GM18526 (cell line): ENCODE measurements at regions not wholly inside any gene's neighbourhood (a gene's known extent, or its start where the extent isn't known, plus 50 kb on each side); places are given as distances from the start of the nearest gene placed in this dataset.

Experiments
- POLR2A ChIP-seq: IDR thresholded peaks from 3 replicates; pipeline ENCODE4 v1.6.1; 2011; ENCODE audit not compliant: insufficient read length; ENCODE audit errors: extremely low read depth

DNA sequence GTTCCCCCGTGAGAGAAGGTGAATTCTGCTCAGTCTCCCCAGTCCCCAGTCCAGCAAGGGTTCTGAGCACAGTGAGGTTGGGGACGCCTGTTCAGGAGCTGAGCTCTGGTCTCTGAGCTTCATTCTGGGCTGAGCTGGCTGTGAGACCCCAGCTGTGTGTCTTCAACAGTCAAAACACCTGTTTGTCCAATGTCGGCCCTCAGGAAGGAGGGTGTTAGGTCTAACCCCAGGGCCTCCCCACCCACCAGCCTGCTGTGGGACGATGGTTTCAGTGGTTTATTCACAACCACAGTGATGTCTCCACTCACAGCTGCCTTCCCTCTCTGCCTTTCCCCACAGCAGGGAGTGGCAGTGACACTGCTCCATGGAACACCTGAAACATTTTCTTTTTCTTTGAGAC is 1282.9 kb downstream of the TBC1D22A start:
- TF ChIP-seq POLR2A, result no peak

DNA sequence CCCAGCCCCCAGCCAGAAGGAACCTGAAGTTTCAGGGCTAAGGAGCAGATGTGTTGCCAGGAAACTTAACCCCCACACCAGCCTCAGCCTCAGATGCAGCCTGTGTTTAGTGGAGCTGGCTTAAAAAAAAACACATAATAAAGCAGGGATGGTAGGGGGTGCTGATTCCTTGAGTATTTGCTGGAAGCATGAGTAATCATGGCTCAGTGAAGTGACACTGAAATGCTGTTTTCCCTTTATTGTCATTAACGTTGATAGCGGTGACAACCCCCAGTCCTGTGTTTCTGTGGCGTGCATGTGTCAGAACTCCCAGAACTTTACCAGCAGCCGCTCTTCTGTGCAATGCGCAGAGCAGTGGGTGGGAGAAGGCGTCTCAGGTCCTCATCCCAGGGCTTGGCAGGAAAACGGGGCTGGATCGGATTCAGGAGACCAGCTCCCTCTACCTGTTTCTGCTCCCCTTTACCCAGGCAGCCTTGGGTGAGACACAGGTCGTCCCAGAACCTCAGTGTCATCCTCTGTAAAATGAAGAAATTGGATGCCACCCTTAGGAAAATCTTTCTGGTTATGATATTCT is 1282.1 kb downstream of the TBC1D22A start:
- no peak for TF ChIP-seq POLR2A

DNA sequence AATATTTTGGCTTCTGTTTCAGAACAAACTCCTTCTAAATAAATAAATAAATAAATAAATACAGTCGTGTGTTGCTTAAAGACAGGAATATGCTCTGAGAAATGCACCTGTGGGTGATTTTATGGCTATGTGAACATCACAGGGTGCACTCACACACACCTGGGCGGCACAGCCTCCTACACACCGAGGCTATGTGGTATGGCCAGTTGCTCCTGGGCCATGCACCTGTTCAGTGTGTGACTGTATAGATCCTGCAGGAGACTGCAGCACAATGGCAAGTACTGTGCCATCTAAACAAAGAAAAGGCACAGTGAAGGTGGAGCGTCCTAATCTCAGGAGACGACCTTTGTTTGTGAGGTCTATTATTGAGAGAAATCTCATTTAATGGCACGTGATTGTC is 1281.1 kb downstream of the TBC1D22A start:
- no peak for TF ChIP-seq POLR2A

DNA sequence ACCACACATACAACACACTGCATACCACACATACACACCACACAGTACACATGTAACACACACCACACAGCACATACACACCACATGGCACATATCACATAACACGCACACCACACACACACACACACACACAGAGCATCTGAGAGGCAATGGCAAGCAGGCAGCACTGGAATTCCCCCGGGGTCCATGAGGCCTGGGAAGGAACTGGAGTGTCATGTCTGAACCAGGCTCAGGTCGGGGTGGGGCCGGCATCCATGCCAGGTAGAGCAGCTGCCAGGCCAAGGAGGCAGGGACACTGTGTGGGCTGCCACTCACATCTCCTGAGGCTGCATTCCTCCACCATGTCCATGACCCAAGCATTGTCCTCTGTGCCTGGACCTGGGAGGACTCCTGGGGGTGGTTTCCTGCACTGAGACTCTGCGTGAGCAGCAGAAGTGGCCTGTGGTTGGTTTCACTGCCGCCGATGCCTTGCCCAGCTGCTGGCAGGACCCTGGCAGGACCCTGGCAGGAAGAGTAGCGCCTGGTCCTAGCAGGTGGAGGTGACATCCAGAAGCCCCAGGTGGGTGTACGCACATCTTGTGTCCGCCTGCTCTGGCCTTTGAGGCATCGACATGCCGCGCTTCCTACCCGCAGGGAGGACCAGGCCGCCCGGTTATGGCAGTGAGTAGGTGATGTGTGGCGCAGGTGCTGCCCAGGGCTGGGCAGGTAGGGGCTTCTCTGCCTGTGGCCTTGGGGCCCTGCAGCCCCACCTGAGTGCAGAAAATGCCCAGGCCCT is 1280.4 kb downstream of the TBC1D22A start:
- no peak for TF ChIP-seq POLR2A

DNA sequence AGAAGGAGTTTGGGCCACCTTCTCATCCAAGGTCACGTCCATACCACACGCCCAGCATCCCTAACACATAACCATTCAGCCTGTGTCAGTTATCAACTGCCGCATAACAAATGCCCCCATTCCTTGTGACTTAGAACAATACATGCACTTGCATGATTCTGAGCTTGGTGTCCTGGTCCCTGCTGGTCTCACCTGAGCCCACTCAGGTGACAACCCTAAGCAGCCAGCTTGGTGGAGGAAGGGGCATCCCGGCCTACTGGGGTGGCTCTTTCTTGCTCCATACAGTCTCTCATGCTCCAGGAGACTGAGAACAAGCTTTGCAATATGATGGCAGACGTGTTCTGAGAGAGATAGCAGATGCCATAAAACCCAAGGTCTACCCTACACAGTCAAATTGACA is 1276.9 kb downstream of the TBC1D22A start:
- no peak for TF ChIP-seq POLR2A

DNA sequence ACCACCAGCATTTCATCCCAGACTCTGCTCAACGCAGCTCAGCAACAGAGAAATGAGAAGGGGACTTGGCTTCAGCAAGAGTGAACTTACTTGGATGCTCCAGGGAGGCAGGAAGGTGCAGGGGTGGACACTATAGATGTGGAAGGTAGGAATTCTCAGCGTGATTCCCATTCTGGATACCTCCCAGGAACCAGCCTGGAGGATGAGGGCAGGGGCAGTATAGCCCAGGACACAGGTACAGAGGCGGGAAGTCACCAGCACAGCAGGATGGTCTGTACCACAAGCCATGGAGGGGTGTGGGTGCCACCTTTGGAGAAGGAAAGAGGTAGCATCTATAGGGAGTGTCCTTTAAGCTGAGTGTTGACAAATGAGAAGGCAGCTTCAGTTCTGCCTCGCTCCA is 1275.2 kb downstream of the TBC1D22A start:
- no peak for TF ChIP-seq POLR2A

DNA sequence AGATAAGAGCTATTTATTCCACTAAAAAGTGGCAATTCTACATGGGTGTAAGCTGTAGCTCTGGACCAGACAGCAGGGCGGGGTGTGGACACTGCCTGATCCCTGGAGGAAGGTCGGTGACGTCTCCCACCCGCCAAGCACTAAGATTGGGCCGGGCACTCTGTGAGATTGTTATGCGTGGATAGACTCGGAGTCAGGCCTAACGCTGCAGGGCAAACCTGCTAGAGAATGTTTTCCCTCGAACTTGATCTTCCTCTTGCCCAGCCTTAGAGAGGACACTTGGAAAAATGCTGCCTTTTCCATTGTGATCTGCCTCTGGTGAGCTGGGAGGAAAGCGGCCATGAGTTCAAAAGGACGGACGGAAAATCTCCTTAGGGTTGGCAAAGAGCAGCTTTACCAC is 1273.4 kb downstream of the TBC1D22A start:
- TF ChIP-seq POLR2A, result no peak

DNA sequence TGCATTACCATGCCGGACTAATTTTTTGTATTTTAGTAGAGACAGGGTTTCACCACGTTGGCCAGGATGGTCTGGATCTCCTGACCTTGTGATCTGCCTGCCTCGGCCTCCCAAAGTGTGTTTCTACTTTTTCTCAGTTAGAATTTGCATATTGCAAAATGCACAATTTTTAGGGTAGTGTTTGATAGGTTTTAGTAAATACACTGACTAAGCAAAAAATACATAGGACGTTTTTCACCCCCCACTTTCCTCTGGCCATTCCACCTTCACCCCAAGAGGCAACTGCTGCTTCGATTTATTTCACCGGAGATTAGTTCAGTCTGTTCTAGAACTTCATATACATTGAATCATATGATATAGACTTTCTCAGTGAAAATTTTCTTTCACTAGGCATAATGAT is 1269.1 kb downstream of the TBC1D22A start:
- no peak for TF ChIP-seq POLR2A

DNA sequence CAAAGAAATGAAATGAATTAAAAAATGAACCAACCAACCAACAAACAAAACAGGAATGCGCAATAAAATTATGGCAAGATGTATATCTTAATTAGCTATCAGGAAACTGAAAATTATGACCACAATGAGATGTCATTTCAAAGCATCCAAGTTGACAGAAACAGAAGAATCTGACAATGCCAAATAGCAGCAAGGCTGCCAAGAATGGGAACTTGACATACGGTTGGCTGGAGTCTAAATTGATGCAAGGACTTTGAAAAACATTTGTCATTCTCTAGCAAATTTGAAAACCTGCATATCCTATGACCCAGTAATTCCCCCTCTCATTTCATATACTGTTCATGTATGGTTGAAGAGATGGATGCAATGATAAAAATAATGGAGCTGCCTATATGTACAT is 1262.6 kb downstream of the TBC1D22A start:
- TF ChIP-seq POLR2A, result no peak

DNA sequence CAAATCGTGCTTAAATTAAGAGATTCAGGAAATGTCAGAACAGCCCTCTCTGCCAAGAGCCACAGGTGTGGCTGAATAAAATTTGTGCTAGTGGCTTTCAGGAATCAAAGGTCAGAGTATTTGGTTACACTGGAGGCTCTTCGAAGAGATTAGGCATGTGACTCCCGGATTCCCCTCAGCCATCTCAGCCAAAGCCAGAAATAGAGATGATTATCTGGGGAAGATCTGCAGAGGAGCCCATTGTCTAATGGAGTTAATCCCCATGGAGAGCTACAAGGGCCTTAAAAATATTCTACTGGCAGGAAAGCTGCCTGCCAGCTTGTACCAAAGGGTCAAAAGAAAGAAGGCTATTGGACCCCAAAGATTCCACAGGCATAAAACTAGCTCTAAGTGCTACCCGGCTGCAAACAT is 1259.5 kb downstream of the TBC1D22A start:
- TF ChIP-seq POLR2A, result no peak

DNA sequence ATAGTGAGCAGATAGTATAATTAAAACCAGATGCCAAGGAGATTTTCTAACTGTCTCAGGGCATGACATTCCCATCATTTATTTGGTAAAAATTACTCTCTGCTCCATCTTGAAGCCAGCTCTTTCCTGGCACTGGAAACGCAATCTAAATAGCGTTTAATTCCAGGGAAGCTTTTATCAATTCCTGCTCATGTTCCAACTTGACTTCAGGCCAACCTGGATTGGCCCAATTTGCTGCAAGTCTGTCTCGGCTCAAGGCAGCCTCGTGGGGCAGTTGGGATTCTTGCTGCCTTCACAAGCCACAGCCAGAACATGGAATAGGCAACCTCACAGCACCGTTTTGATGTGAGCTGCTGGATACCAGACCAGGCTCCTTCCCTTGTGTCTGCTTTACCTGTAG is 1255.9 kb downstream of the TBC1D22A start:
- TF ChIP-seq POLR2A, result no peak

DNA sequence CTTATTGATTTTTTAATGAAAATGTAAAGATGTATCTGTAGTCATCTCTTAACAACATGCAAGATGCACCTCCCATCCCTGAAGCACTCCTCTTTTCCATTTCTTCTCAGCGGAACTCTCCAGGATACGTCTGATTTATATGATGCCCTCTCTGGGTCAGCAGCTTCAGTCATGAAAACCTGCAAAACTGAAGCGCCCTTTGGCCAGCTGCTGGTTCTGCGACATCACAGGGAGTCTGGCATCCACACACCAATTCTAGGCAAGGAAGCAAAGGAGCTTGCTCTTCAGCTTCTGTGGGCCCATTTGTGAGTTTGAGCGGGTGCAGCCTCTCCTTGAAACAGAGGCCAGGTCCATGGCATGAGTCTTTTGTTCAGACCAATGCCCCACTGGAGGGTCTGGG is 1253.3 kb downstream of the TBC1D22A start:
- no peak for TF ChIP-seq POLR2A

DNA sequence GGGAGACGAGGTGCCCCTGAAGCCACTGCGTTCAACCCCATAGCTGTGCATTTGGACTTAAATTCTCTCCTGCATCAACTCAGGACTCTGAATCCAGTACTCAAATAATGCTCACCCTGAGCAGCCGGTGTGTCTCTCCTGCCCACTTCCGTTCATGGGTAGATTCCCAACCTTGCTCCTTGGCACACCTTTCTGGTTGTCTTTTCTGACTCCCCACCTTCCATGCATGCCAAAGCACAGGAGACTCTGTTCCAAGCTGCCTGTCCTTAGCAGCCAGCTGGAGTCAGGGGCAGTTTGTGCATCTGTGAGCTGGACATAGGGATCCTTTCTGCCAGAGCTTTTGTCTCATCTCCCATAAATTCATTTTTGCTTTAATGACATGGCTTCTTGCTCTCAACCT is 1242.5 kb downstream of the TBC1D22A start:
- no peak for TF ChIP-seq POLR2A

DNA sequence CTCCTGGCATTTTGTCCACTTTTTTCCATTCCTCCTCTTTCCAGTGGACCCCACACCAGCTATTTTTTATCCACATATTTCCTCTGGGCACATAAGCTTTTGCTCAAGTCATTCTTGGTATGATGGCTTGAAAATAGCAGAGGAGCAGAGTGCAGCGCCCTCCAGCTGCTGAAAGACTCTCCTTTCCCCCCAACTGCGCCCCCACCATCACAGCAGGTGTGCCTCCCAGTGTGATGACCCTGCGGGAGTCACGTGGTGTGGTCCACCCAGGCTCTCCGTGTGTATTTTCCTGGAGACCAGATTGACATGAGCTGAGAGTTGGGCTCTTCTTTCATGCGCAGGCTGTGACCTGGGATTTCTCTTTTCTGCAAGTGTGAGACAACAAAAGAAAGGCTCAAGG is 1241.6 kb downstream of the TBC1D22A start:
- TF ChIP-seq POLR2A, result no peak

DNA sequence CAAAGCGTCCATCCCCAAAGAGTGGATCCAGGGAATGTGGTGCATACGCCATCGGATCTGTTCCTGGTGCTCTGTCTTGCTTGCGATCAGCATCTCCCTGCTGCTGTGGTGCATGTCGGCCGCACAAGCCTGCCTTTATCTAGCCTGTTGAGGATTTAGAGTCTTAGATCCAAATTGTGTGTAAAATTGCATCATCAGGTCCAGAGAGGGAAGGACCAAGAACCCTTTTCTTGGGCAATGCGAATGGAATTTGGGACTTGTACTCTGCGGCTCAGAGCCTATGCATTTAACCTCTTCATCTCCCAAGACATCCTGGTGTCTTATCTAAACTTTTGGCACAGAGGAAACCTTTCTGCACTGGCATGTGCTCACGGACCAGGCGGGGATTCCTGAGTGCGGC is 1238.7 kb downstream of the TBC1D22A start:
- TF ChIP-seq POLR2A, result no peak

DNA sequence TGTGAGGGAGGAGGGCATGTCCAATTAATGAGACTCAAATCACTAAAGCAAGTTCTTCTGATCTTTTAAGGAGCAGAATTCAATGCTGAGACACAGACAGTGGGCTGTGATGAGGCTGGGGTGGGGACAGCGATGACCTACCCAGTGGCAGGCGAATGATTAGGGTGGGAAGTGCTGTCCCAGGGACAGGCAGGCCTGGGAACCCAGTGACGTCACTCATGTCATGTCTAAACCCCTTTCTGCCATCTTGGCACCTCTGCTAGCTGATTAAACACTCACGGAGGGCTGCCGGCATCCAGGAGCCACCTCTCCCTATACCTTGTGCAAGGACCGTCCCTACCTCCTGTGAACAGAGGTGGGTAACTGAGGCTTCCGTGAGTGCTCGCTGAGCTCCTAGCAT is 1235.2 kb downstream of the TBC1D22A start:
- TF ChIP-seq POLR2A, result no peak

DNA sequence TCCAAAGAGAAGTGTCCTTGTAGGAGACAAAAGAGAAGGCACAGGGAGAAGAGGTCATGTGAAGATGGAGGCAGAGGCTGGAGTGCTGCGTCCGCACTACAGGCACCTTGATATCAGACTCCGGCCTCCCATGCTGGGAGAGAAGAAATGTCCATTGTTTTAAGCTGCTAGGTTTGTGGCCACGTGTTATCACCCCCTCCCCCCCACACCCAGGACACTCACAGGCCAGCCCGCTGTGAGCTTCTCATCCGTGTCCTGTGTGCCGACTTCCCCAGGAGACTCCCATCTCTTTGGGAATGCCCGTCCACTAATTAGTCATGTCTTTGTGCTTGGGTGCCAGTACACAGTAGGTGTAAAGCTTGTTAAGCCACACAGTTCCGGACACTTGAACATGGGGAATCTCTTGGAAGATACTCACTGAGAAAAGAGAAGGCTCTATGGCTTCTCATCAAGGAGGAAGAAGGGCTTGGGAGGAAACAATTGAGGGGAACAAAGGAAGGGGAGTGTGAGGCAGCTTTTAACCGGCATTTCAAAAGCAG is 1234.7 kb downstream of the TBC1D22A start:
- TF ChIP-seq POLR2A, result no peak
